ENCODE measurements at regions not wholly inside any gene's neighbourhood (a gene's known extent, or its start where the extent isn't known, plus 50 kb on each side); places are given as distances from the start of the nearest gene placed in this dataset.

- TF ChIP-seq KAT7 (CRISPR knock-in tag; IDR thresholded peaks at IDR 0.05; ENCODE audit: borderline replicate concordance): no peak
- TF ChIP-seq ZNF512B (CRISPR knock-in tag; IDR thresholded peaks at IDR 0.05; ENCODE audit: borderline replicate concordance): 0 out of 2 replicates have a peak, but pooled peaks have one; percentile 17
- peak; percentile 43; the same call in 1 of the 2 replicates for TF ChIP-seq MTA1 (CRISPR knock-in tag; IDR thresholded peaks at IDR 0.05; ENCODE audit: borderline replicate concordance)
- no peak for TF ChIP-seq NFIB (CRISPR knock-in tag; IDR thresholded peaks at IDR 0.05; ENCODE audit: borderline replicate concordance)
- no peak for TF ChIP-seq ARNT2 (CRISPR knock-in tag; IDR thresholded peaks at IDR 0.05; ENCODE audit: low read depth)
- TF ChIP-seq, protein P1, sequence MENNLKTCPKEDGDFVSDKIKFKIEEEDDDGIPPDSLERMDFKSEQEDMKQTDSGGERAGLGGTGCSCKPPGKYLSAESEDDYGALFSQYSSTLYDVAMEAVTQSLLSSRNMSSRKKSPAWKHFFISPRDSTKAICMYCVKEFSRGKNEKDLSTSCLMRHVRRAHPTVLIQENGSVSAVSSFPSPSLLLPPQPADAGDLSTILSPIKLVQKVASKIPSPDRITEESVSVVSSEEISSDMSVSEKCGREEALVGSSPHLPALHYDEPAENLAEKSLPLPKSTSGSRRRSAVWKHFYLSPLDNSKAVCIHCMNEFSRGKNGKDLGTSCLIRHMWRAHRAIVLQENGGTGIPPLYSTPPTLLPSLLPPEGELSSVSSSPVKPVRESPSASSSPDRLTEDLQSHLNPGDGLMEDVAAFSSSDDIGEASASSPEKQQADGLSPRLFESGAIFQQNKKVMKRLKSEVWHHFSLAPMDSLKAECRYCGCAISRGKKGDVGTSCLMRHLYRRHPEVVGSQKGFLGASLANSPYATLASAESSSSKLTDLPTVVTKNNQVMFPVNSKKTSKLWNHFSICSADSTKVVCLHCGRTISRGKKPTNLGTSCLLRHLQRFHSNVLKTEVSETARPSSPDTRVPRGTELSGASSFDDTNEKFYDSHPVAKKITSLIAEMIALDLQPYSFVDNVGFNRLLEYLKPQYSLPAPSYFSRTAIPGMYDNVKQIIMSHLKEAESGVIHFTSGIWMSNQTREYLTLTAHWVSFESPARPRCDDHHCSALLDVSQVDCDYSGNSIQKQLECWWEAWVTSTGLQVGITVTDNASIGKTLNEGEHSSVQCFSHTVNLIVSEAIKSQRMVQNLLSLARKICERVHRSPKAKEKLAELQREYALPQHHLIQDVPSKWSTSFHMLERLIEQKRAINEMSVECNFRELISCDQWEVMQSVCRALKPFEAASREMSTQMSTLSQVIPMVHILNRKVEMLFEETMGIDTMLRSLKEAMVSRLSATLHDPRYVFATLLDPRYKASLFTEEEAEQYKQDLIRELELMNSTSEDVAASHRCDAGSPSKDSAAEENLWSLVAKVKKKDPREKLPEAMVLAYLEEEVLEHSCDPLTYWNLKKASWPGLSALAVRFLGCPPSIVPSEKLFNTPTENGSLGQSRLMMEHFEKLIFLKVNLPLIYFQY (CRISPR knock-in tag; IDR thresholded peaks at IDR 0.05; ENCODE audit: borderline replicate concordance): no peak
- TF ChIP-seq NKX3-1 (CRISPR knock-in tag; IDR thresholded peaks at IDR 0.05): no peak
- no peak for TF ChIP-seq ZNF724P (CRISPR knock-in tag; IDR thresholded peaks at IDR 0.05; ENCODE audit: borderline replicate concordance)
- TF ChIP-seq, protein P2, sequence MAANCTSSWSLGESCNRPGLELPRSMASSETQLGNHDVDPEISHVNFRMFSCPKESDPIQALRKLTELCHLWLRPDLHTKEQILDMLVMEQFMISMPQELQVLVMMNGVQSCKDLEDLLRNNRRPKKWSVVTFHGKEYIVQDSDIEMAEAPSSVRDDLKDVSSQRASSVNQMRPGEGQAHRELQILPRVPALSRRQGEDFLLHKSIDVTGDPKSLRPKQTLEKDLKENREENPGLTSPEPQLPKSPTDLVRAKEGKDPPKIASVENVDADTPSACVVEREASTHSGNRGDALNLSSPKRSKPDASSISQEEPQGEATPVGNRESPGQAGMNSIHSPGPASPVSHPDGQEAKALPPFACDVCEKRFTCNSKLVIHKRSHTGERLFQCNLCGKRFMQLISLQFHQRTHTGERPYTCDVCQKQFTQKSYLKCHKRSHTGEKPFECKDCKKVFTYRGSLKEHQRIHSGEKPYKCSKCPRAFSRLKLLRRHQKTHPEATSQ (CRISPR knock-in tag; IDR thresholded peaks at IDR 0.05; ENCODE audit: borderline replicate concordance): no peak
- 0 out of 2 replicates have a peak, but pooled peaks have one; percentile 21 for TF ChIP-seq PPARG (CRISPR knock-in tag; conservative IDR thresholded peaks at IDR 0.05)
- no peak for TF ChIP-seq CBX2 (IDR thresholded peaks at IDR 0.05; ENCODE audit: low read depth, low read length)
- no peak for TF ChIP-seq CBX2 (CRISPR knock-in tag; IDR thresholded peaks at IDR 0.05; ENCODE audit: low read depth)
- no peak for TF ChIP-seq ZNF333 (CRISPR knock-in tag; IDR thresholded peaks at IDR 0.05; ENCODE audit: borderline replicate concordance)
- TF ChIP-seq ZNF296 (CRISPR knock-in tag; conservative IDR thresholded peaks at IDR 0.05): 0 out of 2 replicates have a peak, but pooled peaks have one; percentile 64
- peak; percentile 24; the same call in 1 of the 2 replicates for TF ChIP-seq ZBTB7A (CRISPR knock-in tag; IDR thresholded peaks at IDR 0.05)
- TF ChIP-seq, protein P3, sequence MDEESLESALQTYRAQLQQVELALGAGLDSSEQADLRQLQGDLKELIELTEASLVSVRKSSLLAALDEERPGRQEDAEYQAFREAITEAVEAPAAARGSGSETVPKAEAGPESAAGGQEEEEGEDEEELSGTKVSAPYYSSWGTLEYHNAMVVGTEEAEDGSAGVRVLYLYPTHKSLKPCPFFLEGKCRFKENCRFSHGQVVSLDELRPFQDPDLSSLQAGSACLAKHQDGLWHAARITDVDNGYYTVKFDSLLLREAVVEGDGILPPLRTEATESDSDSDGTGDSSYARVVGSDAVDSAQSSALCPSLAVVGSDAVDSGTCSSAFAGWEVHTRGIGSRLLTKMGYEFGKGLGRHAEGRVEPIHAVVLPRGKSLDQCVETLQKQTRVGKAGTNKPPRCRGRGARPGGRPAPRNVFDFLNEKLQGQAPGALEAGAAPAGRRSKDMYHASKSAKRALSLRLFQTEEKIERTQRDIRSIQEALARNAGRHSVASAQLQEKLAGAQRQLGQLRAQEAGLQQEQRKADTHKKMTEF (CRISPR knock-in tag; IDR thresholded peaks at IDR 0.05): peak; percentile 55
- TF ChIP-seq, protein P4, sequence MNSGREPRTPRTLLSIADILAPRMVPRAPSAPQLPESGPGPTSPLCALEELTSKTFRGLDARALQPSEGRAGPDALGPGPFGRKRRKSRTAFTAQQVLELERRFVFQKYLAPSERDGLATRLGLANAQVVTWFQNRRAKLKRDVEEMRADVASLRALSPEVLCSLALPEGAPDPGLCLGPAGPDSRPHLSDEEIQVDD (CRISPR knock-in tag; IDR thresholded peaks at IDR 0.05; ENCODE audit: borderline replicate concordance): no peak
- no peak for TF ChIP-seq ZNF674 (CRISPR knock-in tag; IDR thresholded peaks at IDR 0.05; ENCODE audit: low read depth)
- no peak for TF ChIP-seq ZFAT (CRISPR knock-in tag; conservative IDR thresholded peaks at IDR 0.05)
Measured at GRCh38 chr4:184548648-184549341, 74.4 kb upstream of the IRF2 start (continued).

Measured in HepG2 (cell line).